SK-N-SH (cell line): ENCODE measurements at regions not wholly inside any gene's neighbourhood (a gene's known extent, or its start where the extent isn't known, plus 50 kb on each side); places are given as distances from the start of the nearest gene placed in this dataset.

Source experiments
- CTCF ChIA-PET: fragments of 300-600, 350-600 bp; formaldehyde crosslinking; extraction: SDS; loops from one replicate; lab custom pipeline; 2021; lab: Yijun Ruan, JAX
- POLR2A ChIA-PET: fragments of 350-600 bp; sonication (Branson Sonifier 250); formaldehyde crosslinking; extraction: SDS; loops from one replicate; lab custom pipeline; 2020; ENCODE audit warnings: antibody characterized with exemption, inconsistent platforms; lab: Yijun Ruan, JAX
- DNase-seq: peaks from one replicate; pipeline ENCODE4 v3.0.0; 2012
- H2AFZ ChIP-seq: fragments of 200-600 bp; sonication (generic); 2 replicates; pipeline ENCODE4 v1.8.1; 2016; ENCODE audit warnings: antibody characterized with exemption, mild to moderate bottlenecking, low read depth
- H3F3A ChIP-seq: fragments of 200-600 bp; sonication (generic); replicated peaks from 2 replicates; pipeline ENCODE3; 2016; ENCODE audit warnings: antibody characterized with exemption, mild to moderate bottlenecking; ENCODE audit not compliant: insufficient read depth
- H3K27ac ChIP-seq, 2 experiments: fragments of 200-500 bp in 1 of 2; fragments of 200-600 bp in 1 of 2; sonication (Bioruptor generic) in 1 of 2; sonication (generic), shearing (Covaris generic) in 1 of 2; 2 replicates each; pipeline versions ENCODE4 v1.5.1 to v1.6.1; 2014 to 2016; ENCODE audit warnings: low read depth in 2 of 2, inconsistent platforms in 1 of 2, low read length in 1 of 2, mild to moderate bottlenecking in 1 of 2, mixed read lengths in 1 of 2
- H3K27me3 ChIP-seq: fragments of 200-600 bp; sonication (generic), shearing (Covaris generic); 2 replicates; pipeline ENCODE4 v1.6.1; 2016; ENCODE audit warnings: mixed run types; ENCODE audit not compliant: insufficient read depth
- H3K36me3 ChIP-seq, 2 experiments: fragments of 200-500 bp in 1 of 2; fragments of 200-600 bp in 1 of 2; sonication (Bioruptor generic) in 1 of 2; sonication (generic) in 1 of 2; replicated peaks in 1 of 2; 2 replicates each; pipeline versions ENCODE3 to v1.5.1; 2014 to 2016; ENCODE audit warnings: low read length in 1 of 2, mild to moderate bottlenecking in 1 of 2; ENCODE audit not compliant: insufficient read depth in 2 of 2, control insufficient read depth in 1 of 2
- H3K4me1 ChIP-seq, 2 experiments: fragments of 200-500 bp in 1 of 2; fragments of 200-600 bp in 1 of 2; sonication (Bioruptor generic) in 1 of 2; sonication (generic), shearing (Covaris generic) in 1 of 2; 2 replicates each; pipeline versions ENCODE4 v1.5.1 to v1.6.1; 2014 to 2016; ENCODE audit warnings: low read depth in 1 of 2, low read length in 1 of 2, mixed run types in 1 of 2; ENCODE audit not compliant: insufficient read depth in 2 of 2, control insufficient read depth in 1 of 2
- H3K4me2 ChIP-seq: fragments of 200-600 bp; sonication (generic), shearing (Covaris generic); 2 replicates; pipeline ENCODE4 v1.6.1; 2017; ENCODE audit warnings: mixed run types
- H3K4me3 ChIP-seq, 2 experiments: fragments of 200-500 bp in 1 of 2; fragments of 200-600 bp in 1 of 2; sonication (Bioruptor generic) in 1 of 2; sonication (generic), shearing (Covaris generic) in 1 of 2; 2 replicates each; pipeline versions ENCODE4 v1.5.1 to v1.8.1; 2014 to 2016; ENCODE audit warnings: low read depth in 2 of 2, inconsistent platforms in 1 of 2, low read length in 1 of 2, mild to moderate bottlenecking in 1 of 2, mixed read lengths in 1 of 2, moderate library complexity in 1 of 2
- H3K79me2 ChIP-seq: fragments of 200-600 bp; sonication (generic); 2 replicates; pipeline ENCODE4 v1.8.1; 2017; ENCODE audit warnings: mild to moderate bottlenecking; ENCODE audit not compliant: insufficient read depth
- H3K9ac ChIP-seq: fragments of 200-600 bp; sonication (generic); 2 replicates; pipeline ENCODE4 v1.6.1; 2017; ENCODE audit warnings: mixed run types
- H3K9me2 ChIP-seq: fragments of 200-600 bp; sonication (generic); 2 replicates; pipeline ENCODE4 v1.6.1; 2017; ENCODE audit warnings: mixed run types
- H3K9me3 ChIP-seq: fragments of 200-600 bp; sonication (generic); 2 replicates; pipeline ENCODE4 v1.6.1; 2017; ENCODE audit warnings: mixed run types, mild to moderate bottlenecking, moderate library complexity
- H4K20me1 ChIP-seq: fragments of 200-600 bp; sonication (generic); 2 replicates; pipeline ENCODE4 v1.6.1; 2017; ENCODE audit warnings: mild to moderate bottlenecking, mixed run types; ENCODE audit not compliant: insufficient read depth
- CHD2 ChIP-seq: fragments of 150-350 bp; IDR thresholded peaks from 2 replicates; pipeline ENCODE4 v1.6.1; 2018; ENCODE audit warnings: low read length; ENCODE audit not compliant: partially characterized antibody
- EZH2phosphoT487 ChIP-seq: fragments of 200-600 bp; sonication (generic); IDR thresholded peaks from 2 replicates; pipeline ENCODE4 v1.6.1; 2017; ENCODE audit warnings: low read depth, mixed run types, mild to moderate bottlenecking, antibody characterized with exemption, moderate library complexity, borderline replicate concordance
- FOSL2 ChIP-seq: IDR thresholded peaks from 2 replicates; pipeline ENCODE4 v1.4.0; 2012; ENCODE audit warnings: low read depth, mild to moderate bottlenecking, moderate library complexity, borderline replicate concordance
- FOXJ3 ChIP-seq: sonication (generic); formaldehyde crosslinking; IDR thresholded peaks from 2 replicates; pipeline ENCODE4 v1.5.1; 2020; ENCODE audit warnings: mild to moderate bottlenecking, missing genetic modification reagents
- GATA2 ChIP-seq: sonication (generic); formaldehyde crosslinking; IDR thresholded peaks from 2 replicates; pipeline ENCODE4 v1.5.0; 2020; ENCODE audit warnings: mild to moderate bottlenecking, missing genetic modification reagents
- JUND ChIP-seq: IDR thresholded peaks from 2 replicates; pipeline ENCODE4 v1.4.0; 2012
- MEF2A ChIP-seq: IDR thresholded peaks from 2 replicates; pipeline ENCODE4 v1.4.0; 2012; ENCODE audit warnings: low read depth, borderline replicate concordance
- NRF1 ChIP-seq: IDR thresholded peaks from 2 replicates; pipeline ENCODE4 v1.6.1; 2012; ENCODE audit warnings: low read depth, mild to moderate bottlenecking, low read length
- RAD21 ChIP-seq: IDR thresholded peaks from 2 replicates; pipeline ENCODE4 v1.6.1; 2012; ENCODE audit warnings: mild to moderate bottlenecking, low read length
- RCOR1 ChIP-seq: fragments of 150-350 bp; IDR thresholded peaks from 2 replicates; pipeline ENCODE4 v1.6.1; 2017; ENCODE audit warnings: antibody characterized with exemption, low read length
- RFX5 ChIP-seq: IDR thresholded peaks from 2 replicates; pipeline ENCODE4 v1.6.1; 2012; ENCODE audit warnings: mild to moderate bottlenecking, improper control_type of control experiment, low read length
- TCF12 ChIP-seq: IDR thresholded peaks from 2 replicates; pipeline ENCODE4 v1.4.0; 2012
- TEAD4 ChIP-seq: IDR thresholded peaks from 2 replicates; pipeline ENCODE4 v1.4.0; 2012; ENCODE audit warnings: mild to moderate bottlenecking, borderline replicate concordance; ENCODE audit not compliant: insufficient read depth
- YY1 ChIP-seq: IDR thresholded peaks from 2 replicates; pipeline ENCODE4 v1.4.0; 2012; ENCODE audit warnings: low read depth, mild to moderate bottlenecking
- WGBS: methylation state at CpG from one replicate; pipeline ENCODE4 v1.1.6; 2017; ENCODE audit warnings: low lambda C conversion rate; 5-methylcytosine and 5-hydroxymethylcytosine counted together
- TF ChIP-seq, protein P1 (sequence below): IDR thresholded peaks from 2 replicates; pipeline ENCODE4; 2012
- TF ChIP-seq, protein P2 (sequence below): fragments of 150-350 bp; IDR thresholded peaks from 2 replicates; pipeline ENCODE4 v1.6.1; 2017; ENCODE audit warnings: antibody characterized with exemption, low read length, low read depth, borderline replicate concordance
- TF ChIP-seq, protein P3 (sequence below): IDR thresholded peaks from 2 replicates; pipeline ENCODE4 v1.4.0; 2012; ENCODE audit warnings: low read depth
- TF ChIP-seq, protein P4 (sequence below): fragments of 150-350 bp; IDR thresholded peaks from 2 replicates; pipeline ENCODE4 v1.6.1; 2016; ENCODE audit warnings: mild to moderate bottlenecking, low read depth, low read length

DNA sequence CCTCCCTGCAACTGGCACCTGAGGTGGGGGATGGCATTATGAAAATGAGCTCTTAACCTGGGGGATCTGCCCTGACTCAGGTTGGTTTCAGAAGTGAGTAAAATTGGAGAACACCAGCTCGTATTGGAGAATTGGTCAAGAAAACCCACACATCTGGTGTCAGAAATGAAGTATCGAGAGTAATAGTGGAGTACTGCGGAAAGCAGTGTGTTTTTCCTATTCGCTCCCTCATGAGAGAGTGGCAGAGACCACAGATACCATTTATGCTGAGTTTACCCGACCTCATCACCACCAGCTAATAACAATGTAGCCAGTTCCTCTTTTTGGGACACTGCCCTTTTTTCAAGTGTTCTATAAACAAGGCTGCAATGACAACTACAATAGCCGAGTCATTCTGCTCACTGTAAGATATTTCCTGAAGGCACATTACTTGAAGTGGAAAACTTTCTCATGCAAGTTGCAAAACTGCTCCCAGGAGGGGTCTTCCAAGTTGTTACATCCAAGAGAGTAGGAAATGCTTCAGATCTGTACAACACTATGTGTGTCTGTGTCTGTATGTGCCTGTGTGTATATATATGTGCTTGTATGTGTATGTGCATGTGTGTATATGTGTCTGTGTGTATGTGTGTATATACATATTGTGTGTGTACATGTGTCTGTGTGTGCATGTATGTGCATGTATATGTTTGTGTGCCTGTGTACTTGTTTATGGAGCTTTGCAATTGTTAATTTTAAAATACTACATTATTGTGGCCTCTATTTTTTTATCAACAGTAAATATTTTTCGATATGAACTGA is 106.0 kb upstream of the CST7 start:
- Histone ChIP-seq H3K4me1 (peaks cover 0 to 2% of the 10 kb centered on the region in 2 experiments; a peak in 1 of 4 replicates), H3K9me2 (no peaks in the 10 kb centered on the region), H2AFZ (no peak overlapping the region), H3K4me3 (no peak overlapping the region), H3K79me2 (no peaks in the 10 kb centered on the region), H3K27ac (no peak overlapping the region), H3F3A (no peaks in the 10 kb centered on the region), H3K4me2 (no peak overlapping the region), H3K27me3 (no peaks in the 10 kb centered on the region), H3K9me3 (0 out of 2 replicates have a peak, but pooled peaks cover 5% of the 10 kb centered on the region), H3K9ac (no peak overlapping the region), H4K20me1 (no peaks in the 10 kb centered on the region), H3K36me3 (no peaks in the 10 kb centered on the region)
- ChIA-PET POLR2A (no interaction called here), CTCF (interaction anchor here (1.7 kb wide), 1 partner anchor 75 kb away, joined by 6 read pairs; no protein-coding TSS in a partner anchor)
- TF ChIP-seq, protein P1, sequence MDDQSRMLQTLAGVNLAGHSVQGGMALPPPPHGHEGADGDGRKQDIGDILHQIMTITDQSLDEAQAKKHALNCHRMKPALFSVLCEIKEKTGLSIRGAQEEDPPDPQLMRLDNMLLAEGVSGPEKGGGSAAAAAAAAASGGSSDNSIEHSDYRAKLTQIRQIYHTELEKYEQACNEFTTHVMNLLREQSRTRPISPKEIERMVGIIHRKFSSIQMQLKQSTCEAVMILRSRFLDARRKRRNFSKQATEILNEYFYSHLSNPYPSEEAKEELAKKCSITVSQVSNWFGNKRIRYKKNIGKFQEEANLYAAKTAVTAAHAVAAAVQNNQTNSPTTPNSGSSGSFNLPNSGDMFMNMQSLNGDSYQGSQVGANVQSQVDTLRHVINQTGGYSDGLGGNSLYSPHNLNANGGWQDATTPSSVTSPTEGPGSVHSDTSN, result no peak
- no peak for TF ChIP-seq EZH2phosphoT487
- no peak for TF ChIP-seq MEF2A
- no peak for TF ChIP-seq RFX5
- no peak for TF ChIP-seq TEAD4
- TF ChIP-seq TCF12, result no peak
- no peak for TF ChIP-seq GATA2 (CRISPR knock-in tag)
- TF ChIP-seq, protein P2, sequence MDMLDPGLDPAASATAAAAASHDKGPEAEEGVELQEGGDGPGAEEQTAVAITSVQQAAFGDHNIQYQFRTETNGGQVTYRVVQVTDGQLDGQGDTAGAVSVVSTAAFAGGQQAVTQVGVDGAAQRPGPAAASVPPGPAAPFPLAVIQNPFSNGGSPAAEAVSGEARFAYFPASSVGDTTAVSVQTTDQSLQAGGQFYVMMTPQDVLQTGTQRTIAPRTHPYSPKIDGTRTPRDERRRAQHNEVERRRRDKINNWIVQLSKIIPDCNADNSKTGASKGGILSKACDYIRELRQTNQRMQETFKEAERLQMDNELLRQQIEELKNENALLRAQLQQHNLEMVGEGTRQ, result no peak
- TF ChIP-seq, protein P3, sequence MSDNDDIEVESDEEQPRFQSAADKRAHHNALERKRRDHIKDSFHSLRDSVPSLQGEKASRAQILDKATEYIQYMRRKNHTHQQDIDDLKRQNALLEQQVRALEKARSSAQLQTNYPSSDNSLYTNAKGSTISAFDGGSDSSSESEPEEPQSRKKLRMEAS, result no peak
- TF ChIP-seq NRF1, result no peak
- TF ChIP-seq JUND, result no peak
- no peak for TF ChIP-seq FOXJ3 (CRISPR knock-in tag)
- TF ChIP-seq YY1, result no peak
- TF ChIP-seq RAD21, result no peak
- TF ChIP-seq, protein P4, sequence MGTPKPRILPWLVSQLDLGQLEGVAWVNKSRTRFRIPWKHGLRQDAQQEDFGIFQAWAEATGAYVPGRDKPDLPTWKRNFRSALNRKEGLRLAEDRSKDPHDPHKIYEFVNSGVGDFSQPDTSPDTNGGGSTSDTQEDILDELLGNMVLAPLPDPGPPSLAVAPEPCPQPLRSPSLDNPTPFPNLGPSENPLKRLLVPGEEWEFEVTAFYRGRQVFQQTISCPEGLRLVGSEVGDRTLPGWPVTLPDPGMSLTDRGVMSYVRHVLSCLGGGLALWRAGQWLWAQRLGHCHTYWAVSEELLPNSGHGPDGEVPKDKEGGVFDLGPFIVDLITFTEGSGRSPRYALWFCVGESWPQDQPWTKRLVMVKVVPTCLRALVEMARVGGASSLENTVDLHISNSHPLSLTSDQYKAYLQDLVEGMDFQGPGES, result no peak
- TF ChIP-seq RCOR1, result no peak
- TF ChIP-seq CHD2, result no peak
- TF ChIP-seq FOSL2, result no peak
- DNase-seq, result no peak
- 21% methylated on average over 7 of the region's 7 CpGs for WGBS
